ENCODE measurements at regions not wholly inside any gene's neighbourhood (a gene's known extent, or its start where the extent isn't known, plus 50 kb on each side); places are given as distances from the start of the nearest gene placed in this dataset.

- no peak overlapping the region for H3K4me3 ChIP-seq (ENCODE audit: low read depth, low read length)
Observed at GRCh38 chr3:64316971-64317370, 91.7 kb upstream of the PRICKLE2 start.

GRCh38 chr3:64311424-64312061, 86.3 kb upstream of the PRICKLE2 start:
- H3K4me3 ChIP-seq (ENCODE audit: low read depth, low read length), result no peak overlapping the region

More at GRCh38 chr3:64316971-64317370, 91.7 kb upstream of the PRICKLE2 start:
- no peak for TF ChIP-seq CTCF (conservative IDR thresholded peaks at IDR 0.05; ENCODE audit: low read depth, low read length)
- no peak for DNase-seq (ENCODE audit: low read depth)

GRCh38 chr3:64308931-64309330, 83.7 kb upstream of the PRICKLE2 start:
- H3K4me3 ChIP-seq (ENCODE audit: low read depth, low read length), result no peak overlapping the region
- DNase-seq (ENCODE audit: low read depth), result no peak
- TF ChIP-seq CTCF (conservative IDR thresholded peaks at IDR 0.05; ENCODE audit: low read depth, low read length), result no peak

More at GRCh38 chr3:64311424-64312061, 86.3 kb upstream of the PRICKLE2 start:
- no peak for DNase-seq (ENCODE audit: low read depth)
- no peak for TF ChIP-seq CTCF (conservative IDR thresholded peaks at IDR 0.05; ENCODE audit: low read depth, low read length)

- H3K4me3 ChIP-seq (ENCODE audit: low read depth, low read length), result no peak overlapping the region
- no peak for TF ChIP-seq CTCF (conservative IDR thresholded peaks at IDR 0.05; ENCODE audit: low read depth, low read length)
- no peak for DNase-seq (ENCODE audit: low read depth)
Observed at GRCh38 chr3:64306745-64307144, 81.5 kb upstream of the PRICKLE2 start.

GRCh38 chr3:64305731-64306130, 80.5 kb upstream of the PRICKLE2 start:
- no peak overlapping the region for H3K4me3 ChIP-seq (ENCODE audit: low read depth, low read length)
- no peak for TF ChIP-seq CTCF (conservative IDR thresholded peaks at IDR 0.05; ENCODE audit: low read depth, low read length)
- no peak for DNase-seq (ENCODE audit: low read depth)

- no peak for TF ChIP-seq CTCF (conservative IDR thresholded peaks at IDR 0.05; ENCODE audit: low read depth, low read length)
- H3K4me3 ChIP-seq (ENCODE audit: low read depth, low read length), result no peak overlapping the region
- DNase-seq (ENCODE audit: low read depth), result no peak
Observed at GRCh38 chr3:64304828-64305410, 79.7 kb upstream of the PRICKLE2 start.

GRCh38 chr3:64303881-64304280, 78.6 kb upstream of the PRICKLE2 start:
- DNase-seq (ENCODE audit: low read depth), result no peak
- TF ChIP-seq CTCF (conservative IDR thresholded peaks at IDR 0.05; ENCODE audit: low read depth, low read length), result no peak
- no peak overlapping the region for H3K4me3 ChIP-seq (ENCODE audit: low read depth, low read length)

Measured in epithelial cell of proximal tubule (primary cell).